HG02943 (cell line): ENCODE measurements at regions not wholly inside any gene's neighbourhood (a gene's known extent, or its start where the extent isn't known, plus 50 kb on each side); places are given as distances from the start of the nearest gene placed in this dataset.

Source experiments
- ATAC-seq: cut with Tn5 transposase; IDR thresholded peaks from one replicate; pipeline ENCODE4 v1.9.1; 2021; ENCODE audit warnings: mild to moderate bottlenecking, low read depth, moderate library complexity; ENCODE audit not compliant: unreplicated experiment

DNA sequence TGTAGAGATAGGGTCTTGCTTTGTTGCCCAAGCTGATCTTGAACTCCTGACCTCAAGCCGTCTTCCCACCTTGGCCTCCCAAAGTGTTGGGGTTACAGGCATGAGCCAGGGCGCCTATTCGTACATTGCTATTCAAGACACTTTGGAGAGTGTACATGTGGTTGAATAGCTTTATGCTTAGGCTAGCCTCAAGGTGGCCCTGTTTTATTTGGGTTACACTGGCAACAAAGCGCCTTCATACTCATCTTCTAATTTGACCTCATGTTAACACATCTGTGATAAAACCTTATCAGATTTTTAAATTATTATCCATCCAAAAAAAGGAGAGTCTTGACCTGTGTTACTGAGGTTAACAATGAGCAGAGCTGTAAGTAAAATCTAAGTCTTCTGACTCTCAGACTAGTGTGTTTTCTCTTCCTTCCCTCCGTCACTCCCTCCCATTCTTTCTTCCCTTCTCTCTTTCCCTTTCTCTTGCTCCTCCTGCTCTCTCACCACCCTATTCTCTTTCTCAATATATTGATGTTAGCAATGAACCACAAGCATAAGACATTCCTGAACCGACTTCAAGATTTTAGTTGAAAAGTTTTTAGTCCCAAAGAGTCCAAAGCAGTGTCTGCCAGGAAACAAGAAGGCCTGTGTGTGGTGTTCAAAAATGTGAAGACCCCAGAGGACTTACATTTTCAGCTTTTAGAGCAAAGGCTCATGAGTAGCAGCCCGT is 603.7 kb upstream of the CFAP20DC start:
- ATAC-seq = no peak

DNA sequence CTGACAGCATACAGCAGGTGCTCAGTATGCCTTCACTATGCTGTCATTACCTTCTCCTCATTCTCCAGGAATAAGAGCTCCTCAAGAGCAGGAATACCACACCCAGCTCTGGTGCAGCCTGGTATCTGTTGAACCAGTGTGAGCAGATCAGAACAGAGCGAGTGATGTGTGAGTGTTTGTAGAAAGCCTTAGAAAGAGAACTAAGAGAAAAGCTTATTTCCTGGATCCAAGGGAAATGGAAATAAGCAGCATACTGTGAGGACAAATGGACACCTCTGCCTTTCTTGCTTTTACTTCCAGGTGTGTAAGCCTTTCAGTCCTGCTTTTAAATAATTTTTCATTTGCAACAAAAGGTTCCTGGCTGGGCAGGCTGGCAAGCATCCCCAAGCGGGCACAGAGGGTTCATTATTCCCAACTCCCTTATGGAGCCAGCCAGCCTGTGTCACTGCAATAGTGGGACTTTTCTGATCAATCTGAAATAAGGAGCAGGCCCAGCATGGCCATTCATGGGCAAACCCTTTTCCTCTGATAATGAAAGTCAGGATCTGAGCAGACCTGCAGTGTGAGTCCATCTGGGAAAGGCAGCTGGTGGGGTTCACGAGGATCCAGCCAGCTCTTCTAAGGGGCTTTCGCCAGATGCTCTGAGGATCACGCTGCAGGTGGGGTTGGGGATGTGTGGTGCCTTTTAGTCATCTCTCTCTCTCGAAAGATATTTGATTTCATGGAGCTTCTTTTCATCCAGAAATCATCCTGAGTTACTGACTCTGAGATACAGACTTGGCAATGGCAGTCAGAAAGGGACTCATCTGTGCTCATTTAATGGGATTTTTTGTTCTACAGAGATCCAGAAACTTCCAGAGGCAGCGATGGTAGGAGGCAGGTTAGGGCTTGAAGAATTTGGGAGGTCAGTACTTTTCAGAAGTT is 594.9 kb upstream of the CFAP20DC start:
- no peak for ATAC-seq

DNA sequence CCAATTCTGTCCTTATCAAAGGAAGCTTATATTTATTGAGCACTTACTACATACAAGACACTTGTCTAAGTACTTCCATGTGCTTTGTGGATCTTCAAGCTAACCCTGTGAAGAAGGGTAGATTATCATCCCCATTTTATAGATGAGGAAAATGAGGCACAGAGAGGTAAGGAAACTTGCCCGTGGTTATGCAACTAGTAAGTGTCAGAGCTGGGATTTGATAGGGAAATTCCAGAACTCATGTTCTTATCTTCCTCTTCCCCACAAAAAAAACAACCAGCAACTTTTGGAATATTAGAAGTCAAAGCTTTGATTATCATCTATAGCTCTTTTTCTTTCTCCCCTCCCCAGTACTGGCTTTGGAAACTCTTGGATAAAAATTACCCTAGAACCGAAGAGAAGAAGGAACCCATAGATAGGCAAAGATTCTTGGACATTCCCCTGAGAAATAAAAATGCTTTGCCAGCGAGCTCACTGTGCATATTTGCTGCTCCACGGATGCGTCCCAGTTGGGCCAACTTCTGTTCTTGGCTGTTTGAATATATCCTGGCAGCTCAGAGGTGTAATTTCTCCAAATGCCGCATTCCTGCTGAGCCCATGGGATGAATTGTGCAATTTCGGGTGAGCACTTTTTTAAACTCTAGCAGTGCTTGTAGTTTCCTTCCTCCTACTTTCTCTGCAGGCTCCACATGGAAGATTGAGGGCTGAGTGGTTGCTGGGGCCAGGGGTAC is 591.5 kb upstream of the CFAP20DC start:
- ATAC-seq = no peak

DNA sequence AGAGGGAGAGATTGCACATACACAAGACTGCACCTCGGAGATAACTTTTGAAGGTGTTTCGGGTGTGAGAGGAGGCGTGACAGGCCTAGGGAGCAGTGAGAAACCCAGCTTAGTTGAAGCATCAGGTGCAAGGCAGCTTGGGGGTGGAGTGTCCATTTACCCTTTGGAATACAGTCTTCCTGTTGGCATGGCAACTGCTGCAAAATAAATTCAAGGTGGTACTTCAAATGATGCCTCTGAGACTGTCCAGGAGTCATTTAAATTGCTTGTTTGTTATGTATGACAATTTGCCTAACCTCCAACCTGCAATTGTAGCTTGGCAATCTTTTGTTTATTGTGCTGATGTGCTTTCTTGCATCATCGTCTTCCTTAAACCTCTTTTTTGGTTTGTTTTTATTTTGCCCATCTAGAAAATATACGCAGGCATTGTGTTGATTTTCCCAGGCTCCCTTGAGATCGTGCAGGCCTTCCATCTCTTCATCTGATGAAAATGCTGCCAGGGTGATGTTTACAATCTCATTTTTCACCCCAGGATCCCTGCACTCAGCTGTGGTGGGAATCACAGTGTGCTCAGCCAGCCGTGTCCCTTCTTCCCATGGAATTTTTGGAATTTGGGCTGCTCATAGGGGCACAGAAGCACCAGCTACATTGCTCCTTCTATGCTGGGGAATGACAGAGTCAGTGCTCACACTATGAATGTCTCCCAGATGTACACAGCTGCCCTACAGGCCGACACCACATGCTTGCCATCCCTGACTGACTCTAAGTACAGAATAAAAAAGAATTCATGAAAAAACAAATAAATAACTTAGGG is 583.1 kb upstream of the CFAP20DC start:
- no peak for ATAC-seq

DNA sequence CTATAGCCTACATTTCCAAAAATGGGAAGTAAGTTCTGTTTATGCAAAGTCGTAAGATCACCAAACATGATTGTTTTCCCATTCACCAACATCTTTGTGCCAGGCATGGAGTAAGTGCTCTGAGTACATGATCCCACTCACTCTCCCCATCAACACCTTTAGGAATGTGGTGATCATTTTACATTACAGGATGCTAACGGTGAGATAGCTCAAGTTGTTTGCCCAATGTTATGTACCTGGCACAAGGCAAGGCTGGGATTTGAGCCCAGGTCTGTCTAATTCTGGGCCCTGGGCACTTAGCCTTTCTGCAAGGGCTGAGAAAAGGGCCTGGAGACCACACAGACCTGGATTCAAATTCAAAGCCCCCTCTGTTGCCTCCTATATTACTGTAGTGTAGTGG is 581.7 kb upstream of the CFAP20DC start:
- ATAC-seq = no peak

DNA sequence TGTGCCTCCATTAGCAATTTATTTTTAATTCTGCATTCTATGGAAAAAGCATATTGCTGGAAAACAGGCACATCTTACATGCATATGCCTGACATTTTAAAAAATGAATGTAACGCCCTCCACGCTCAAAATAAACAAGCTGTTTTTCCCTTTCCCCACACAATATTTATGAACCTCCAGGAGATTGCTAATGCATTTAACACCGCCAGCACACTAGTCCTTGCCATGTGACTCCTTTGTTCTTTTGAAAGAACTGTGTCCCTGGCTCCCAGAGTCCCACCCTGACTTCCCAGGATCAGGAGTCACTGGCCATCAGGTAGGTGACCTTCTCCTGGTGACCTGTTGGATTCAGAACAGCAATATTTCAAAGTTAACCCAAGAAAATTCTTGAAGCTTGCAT is 571.2 kb upstream of the CFAP20DC start:
- no peak for ATAC-seq

DNA sequence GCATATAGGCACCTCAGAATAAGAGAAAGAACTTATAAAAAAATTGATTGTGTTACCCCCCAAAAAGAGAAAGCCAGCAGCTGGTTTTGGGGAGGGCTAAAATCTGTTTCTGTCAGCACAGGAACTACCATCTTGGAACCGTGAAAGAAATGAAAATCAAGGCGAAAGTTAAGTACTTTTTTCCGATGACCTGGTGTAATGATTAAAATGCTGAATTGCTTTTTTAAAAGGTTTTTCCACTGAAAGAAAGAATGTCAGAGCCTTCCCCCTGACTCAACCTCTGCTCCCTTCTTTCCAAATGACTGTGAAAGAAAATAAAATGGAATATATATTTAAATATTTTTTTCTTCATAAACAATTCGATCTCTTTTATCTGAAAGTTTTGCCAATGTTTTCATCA is 570.5 kb upstream of the CFAP20DC start:
- no peak for ATAC-seq

DNA sequence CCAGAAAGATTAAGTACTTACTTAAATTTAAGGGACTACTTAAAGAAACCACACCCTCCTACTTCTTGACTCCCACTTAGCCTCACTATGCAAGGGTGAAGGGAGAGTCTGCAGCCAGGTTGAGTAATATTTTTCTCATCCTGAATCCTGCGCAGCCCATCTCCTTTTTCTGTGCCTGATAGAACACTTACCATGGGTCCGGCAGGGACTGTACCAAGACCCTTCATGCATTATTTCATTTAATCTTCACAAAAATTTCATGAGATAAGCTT is 562.6 kb upstream of the CFAP20DC start:
- no peak for ATAC-seq

DNA sequence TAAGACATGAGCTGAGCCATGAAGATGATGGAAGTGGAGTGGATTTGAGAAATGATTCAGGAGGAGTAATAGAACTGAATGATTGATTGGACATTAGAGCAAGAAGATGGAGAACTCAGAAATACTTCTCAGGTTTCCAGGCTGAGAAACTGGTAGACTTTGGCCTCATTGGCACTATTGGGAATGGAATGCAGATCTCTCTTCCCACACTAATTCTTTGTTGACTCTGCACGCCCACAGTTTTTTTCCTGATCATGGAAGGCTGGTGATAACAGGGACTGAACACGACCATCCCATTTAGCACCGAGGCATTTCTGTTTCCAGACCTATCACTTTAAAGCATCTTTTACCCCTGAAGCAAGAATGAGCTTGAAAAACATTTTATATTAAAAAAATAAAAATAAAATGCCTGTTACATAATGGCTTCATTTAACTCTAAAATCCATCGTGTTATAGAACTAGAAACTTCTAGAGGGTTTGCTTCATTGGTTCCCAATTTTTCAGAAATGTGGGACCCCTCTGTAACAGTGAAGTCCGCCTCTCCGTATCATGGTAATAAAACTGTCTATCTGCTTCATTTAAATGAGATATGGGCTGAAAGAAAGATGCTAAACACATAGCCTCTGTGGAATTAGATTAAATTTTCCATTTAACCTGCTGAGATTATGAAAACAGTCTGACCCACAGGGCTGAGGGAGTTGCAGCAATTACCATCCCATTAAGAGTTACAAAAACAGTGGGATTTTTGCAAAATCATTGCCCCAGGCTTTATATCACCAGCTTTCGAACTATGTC is 562.0 kb upstream of the CFAP20DC start:
- no peak for ATAC-seq

DNA sequence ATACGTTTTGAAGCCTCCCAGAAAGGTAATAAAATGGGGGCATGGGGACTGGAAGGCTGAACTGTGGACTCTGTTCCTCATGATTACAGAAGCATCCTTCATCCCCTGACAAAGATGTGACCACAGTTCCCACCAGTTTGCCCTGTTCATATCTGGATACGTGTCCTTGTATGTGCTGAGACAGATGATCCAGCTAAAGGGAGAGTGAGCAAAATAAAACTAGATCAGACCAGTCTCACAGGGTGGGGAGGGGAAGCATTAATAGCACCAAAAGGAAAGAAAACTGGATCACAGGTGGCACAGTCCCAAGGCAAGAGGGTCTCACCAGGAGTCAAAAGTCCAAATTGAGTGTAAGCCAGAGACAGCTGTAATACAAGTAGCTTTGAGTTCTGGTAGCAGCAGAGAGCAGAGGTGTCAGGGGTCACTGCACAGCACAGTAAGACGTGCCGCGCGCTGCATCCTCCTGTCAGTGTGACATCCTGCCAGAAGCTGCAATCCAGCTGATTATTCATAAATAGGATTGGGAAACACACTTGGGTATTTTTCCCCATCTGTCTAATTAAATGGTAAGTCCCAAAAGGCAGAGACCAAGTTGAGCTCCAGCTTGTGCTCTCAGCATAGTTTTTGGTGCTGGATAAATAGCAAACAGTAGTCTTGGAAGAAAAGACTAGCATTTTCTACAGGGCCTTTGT is 560.0 kb upstream of the CFAP20DC start:
- ATAC-seq = no peak

DNA sequence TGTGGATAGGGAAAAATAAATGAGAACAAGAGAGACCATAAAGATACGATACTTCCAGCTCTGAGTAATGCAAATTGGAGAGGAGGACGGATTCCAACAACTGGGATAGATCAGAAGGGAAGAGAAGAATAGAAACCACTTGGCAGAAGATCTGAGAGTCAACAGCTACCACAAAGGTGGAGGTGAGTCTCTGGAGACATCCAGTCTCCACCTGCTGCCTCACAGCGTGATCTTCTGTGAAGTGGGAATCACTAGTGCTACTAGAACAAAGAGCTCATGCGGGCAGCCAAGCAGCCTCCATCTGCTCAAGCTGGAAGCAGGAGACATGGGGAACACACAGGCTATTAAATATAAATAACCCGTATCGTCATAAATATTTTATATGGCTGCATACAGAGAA is 558.5 kb upstream of the CFAP20DC start:
- ATAC-seq = no peak

DNA sequence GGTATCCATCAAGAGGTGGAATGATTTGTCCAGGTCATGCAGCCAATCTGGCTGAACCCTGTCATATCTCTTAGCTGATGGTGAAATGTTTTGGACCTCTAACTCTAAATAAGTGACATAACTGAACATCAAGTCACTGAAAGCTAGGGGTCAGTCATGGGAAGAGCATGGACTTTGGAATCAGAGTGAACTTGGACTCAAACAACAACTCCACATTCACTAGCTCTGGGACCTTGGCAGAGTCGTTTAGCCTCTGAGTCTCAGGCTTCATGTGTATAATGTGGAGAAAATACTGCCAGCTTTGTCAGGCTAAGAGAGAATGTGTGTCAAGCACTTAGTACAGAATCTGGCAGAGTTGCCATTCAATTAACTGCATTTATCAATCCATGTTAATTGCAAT is 557.8 kb upstream of the CFAP20DC start:
- ATAC-seq = no peak

DNA sequence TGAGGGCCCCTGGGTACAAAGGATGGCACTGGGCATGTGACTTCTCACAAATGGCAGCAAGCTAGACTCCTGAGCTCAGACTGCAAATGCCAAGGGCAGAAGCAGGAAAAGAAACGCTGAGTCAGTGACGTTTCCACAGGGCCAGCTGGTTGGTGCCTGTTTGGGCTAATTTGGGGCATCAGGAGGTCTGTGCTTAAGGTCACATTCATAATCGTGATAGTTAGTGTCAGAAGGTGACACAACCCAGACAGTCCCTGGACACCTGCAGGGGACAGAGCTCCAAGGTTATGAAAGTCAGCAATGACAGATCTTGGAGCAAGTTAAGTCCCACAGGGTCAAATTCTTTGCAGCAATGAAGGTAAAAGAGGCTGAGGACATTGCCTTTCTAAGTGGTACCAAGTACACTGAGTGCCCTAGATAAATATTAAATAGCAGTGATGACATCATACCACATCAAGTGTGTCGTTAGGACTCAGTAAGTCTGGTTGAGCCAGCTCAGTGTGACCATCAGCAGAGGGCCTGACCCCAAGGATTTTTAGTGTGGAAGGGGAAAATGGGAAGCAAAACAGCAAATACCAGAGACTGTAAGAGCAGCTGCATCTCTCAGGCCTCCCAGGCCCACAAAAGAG is 556.9 kb upstream of the CFAP20DC start:
- ATAC-seq = no peak

DNA sequence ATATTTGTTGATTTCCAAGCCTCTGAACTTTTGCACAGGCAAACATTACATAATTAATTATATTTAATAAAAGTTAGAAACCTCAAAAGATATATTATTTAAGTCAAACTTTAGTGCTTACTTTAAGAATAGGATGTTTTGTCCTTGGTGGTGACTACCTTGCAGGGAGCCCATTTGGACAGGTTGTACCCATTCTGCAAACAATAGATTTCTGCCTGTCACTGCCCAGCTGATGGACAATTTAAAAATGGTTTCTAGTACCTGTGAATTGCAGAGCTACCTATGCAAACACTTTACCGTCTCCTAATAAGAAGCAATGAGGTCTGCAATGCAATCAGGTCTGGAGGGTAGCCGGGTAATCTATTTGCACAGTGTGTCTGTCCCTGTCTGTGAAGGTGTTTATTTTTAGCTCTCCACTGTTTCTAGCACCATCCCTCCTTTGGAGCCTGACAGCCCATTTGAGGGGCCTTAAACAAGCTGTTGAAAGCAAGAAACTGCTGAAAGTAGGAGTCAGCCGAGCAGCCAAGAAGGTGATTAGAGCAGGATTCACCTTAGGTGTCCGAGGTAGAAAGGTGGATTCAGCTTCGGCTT is 556.2 kb upstream of the CFAP20DC start:
- ATAC-seq = no peak

DNA sequence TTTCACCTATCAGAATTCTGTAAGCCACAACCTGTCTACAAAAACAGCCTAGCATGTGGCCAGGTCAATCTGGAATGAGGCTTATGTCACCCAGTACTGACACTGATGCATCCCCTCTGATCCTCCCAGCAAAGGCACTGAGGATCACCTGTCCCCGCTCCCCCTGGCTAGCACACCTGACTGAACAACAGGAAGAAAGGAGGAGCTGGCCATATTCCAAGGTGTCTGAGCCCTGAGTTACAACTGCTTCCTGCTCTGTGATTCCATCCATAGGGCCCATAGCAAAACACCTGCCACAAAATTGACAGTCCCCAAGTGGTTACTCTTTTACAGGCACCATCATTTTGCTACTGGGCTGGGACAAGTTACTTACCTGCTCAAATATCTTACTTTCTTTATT is 555.5 kb upstream of the CFAP20DC start:
- no peak for ATAC-seq

DNA sequence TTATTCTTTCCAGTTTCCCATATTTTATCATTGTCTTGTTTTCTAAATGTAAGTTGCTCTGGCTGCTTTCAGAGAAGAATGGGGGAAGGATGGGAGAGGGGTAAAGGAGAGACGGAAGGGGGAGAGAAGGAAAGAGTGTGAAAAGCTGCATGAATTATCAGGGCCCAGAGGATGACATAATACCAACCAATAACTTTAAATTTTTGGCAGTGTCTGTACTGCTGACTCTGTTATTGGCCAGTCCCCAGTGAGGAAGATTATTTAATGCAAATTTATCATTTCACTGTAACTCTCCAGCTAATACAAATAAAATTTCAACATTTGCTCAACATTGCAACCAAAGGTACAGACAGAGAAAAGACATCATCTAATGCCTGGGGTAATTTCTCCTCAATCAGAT is 551.7 kb upstream of the CFAP20DC start:
- ATAC-seq = no peak

DNA sequence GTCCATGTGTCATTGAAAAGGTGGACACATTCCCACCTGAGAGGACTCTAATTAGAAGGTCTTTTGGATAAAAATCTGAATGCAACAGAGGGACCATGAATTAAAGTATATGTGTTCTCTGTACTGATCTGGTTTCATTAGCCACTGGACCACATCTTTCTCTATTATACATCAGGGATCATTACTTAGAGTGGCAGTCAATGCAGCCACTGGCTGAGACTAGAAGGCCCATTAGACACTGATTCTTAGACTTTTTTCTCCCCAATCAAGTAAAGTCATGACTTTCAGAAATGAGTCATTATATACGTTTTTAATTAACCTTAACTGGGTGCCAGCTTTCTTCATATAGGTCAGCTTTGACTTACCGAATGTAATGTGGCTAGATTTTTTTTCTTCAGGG is 550.8 kb upstream of the CFAP20DC start:
- ATAC-seq = no peak

DNA sequence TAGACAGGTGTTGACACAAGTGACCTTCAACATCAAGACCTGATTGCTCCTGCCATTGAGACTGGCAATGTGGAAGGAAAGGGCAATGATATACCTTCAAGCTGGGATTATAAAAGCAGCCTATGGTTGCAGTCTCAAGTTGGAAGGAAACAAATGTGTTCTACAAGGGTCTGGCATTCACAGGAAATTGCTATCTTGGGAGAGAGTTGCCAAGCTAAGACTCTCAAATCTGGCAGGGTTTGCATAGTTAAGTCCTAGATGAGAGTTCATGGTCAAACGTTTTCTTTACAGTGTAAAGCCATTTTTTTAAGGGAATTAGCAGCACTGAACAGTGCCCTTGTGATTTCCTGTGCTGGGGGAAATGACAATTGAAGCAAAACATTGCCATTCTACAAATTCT is 546.9 kb upstream of the CFAP20DC start:
- no peak for ATAC-seq

DNA sequence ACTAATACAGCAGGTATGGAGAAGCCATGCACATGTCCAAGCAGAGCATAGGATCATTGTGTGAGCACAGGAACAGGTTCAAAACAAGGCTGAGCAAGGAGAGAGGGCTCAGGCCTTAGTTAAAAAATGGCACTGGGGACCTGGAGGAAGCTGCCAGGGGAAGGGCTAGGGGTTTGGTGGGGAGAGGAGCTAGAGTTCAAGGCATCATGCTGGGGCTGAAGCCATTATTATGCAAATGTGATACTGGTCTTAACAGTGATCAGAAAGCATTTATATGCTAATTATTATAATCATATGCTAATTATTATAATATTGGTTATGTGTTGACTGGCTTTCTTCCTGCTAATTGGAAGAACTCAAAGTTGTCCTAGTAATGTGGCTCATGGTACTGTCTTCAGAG is 546.0 kb upstream of the CFAP20DC start:
- ATAC-seq = no peak
